Activated CD4-positive, alpha-beta memory T cell treated with anti-CD3 and anti-CD28 coated beads, Interleukin-2, amount 10 ng/mL, durations not matched to agents 7 days and 5 days (primary cell): ENCODE measurements at regions not wholly inside any gene's neighbourhood (a gene's known extent, or its start where the extent isn't known, plus 50 kb on each side); places are given as distances from the start of the nearest gene placed in this dataset.

ENCODE experiments used
- CTCF ChIA-PET: fragments of 350-600 bp; sonication (Branson Sonifier 250); formaldehyde crosslinking; loops from one replicate; lab custom pipeline; 2021; ENCODE audit warnings: antibody characterized with exemption, inconsistent platforms; lab: Charles Lee
- POLR2A ChIA-PET: fragments of 350-600 bp; sonication (Branson Sonifier 250); formaldehyde crosslinking; loops from one replicate; lab custom pipeline; 2021; ENCODE audit warnings: antibody characterized with exemption; lab: Charles Lee
- DNase-seq: peaks from one replicate; pipeline ENCODE4 v3.0.0-alpha.2; 2020
- H3K27ac Mint-ChIP-seq: one replicate; pipeline ENCODE4 v1.8.0; 2021; ENCODE audit warnings: mild to moderate bottlenecking, mixed read lengths
- H3K27me3 Mint-ChIP-seq: one replicate; pipeline ENCODE4 v1.8.0; 2021; ENCODE audit warnings: mixed read lengths
- H3K36me3 Mint-ChIP-seq: one replicate; pipeline ENCODE4 v1.8.0; 2021; ENCODE audit warnings: low read depth, mixed read lengths
- H3K4me1 Mint-ChIP-seq: one replicate; pipeline ENCODE4 v1.8.0; 2021; ENCODE audit warnings: mixed read lengths
- H3K4me3 Mint-ChIP-seq: one replicate; pipeline ENCODE4 v1.8.0; 2021; ENCODE audit warnings: mild to moderate bottlenecking, mixed read lengths
- H3K9me3 Mint-ChIP-seq: one replicate; pipeline ENCODE4 v1.8.0; 2021; ENCODE audit warnings: mixed read lengths

DNA sequence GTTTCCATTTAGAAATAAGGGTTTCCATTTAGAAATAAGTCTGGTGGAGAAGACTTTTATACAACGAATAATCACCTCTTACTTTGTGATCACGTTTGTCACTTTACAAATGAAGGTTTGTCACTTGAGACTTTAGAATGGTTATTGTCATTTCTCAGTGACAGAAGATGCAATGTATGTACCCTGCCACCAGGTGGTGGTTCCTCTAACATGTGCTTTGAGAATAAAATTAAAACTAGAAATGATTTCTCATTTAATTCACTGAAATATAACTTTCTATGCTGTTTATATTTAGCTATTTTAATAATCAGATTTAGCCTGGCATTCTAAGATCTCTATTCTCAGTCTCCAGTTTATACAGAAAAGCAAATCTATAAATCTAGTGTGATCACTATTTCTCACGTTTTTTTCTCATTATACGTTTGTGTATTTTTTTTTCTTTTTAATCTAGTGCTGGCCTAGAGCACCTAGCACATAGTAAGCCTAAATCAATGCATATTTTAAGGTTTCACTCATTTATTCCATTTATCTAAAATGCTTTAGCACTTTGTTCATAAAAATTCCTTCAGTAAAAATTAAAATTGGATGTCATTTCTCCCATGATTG lies 57.4 kb upstream of the TFAP2D start:
- no peak for DNase-seq
- no peaks in the 10 kb centered on the region for H3K4me1 Mint-ChIP-seq
- POLR2A ChIA-PET = no interaction called here
- H3K9me3 Mint-ChIP-seq = peaks cover 2% of the 10 kb centered on the region
- H3K36me3 Mint-ChIP-seq = no peaks in the 10 kb centered on the region
- H3K27ac Mint-ChIP-seq = no peak overlapping the region
- CTCF ChIA-PET = no interaction called here
- no peaks in the 10 kb centered on the region for H3K27me3 Mint-ChIP-seq
- no peak overlapping the region for H3K4me3 Mint-ChIP-seq

DNA sequence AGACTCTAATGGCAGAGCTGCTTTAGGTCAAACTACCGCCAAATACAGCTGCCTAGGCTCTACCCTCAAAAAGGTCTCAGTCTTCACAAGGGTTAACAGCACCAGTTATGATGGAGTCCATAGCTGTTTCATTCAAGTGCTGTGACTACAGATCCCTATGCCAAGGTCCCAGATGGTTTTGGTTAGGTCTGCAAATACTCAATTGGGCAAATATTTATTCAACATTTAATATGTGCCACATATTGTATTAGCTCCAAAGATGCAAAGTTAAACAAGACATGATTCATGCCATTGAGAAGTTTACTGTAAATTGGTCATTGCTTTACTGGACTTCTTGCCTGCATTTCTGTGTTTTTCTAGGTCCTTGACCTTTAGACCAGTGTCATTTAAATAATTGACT lies 55.8 kb upstream of the TFAP2D start:
- Mint-ChIP-seq H3K4me3 (no peak overlapping the region), H3K9me3 (peaks cover 2% of the 10 kb centered on the region), H3K4me1 (no peaks in the 10 kb centered on the region), H3K36me3 (no peaks in the 10 kb centered on the region), H3K27ac (no peak overlapping the region), H3K27me3 (no peaks in the 10 kb centered on the region)
- CTCF ChIA-PET = interaction anchor here (1.5 kb wide), 1 partner anchor 136 kb away, joined by 4 read pairs; no protein-coding TSS in a partner anchor
- DNase-seq = no peak
- POLR2A ChIA-PET = no interaction called here

DNA sequence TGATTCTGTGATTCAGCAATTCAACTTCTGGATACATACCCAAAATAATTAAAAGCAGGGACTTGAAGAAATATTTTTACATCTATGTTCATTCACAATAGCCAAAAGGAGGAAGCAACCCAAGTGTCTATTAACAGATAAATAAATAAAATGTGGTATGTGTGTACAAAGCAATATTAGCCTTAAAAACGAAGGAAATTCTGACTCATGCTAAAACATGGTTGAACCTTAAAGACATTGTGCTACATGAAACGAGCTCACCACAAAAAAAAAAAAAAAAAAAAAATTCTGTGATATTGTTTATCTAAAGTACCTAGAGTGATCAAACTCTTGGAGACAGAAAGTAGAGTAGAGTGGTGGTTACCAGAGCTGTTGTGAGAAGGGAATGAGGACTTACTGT lies 54.8 kb upstream of the TFAP2D start:
- Mint-ChIP-seq H3K27ac (no peak overlapping the region), H3K27me3 (no peaks in the 10 kb centered on the region), H3K4me1 (no peaks in the 10 kb centered on the region), H3K36me3 (no peaks in the 10 kb centered on the region), H3K4me3 (no peak overlapping the region), H3K9me3 (peaks cover 2% of the 10 kb centered on the region)
- CTCF ChIA-PET = no interaction called here
- DNase-seq = no peak
- POLR2A ChIA-PET = no interaction called here

DNA sequence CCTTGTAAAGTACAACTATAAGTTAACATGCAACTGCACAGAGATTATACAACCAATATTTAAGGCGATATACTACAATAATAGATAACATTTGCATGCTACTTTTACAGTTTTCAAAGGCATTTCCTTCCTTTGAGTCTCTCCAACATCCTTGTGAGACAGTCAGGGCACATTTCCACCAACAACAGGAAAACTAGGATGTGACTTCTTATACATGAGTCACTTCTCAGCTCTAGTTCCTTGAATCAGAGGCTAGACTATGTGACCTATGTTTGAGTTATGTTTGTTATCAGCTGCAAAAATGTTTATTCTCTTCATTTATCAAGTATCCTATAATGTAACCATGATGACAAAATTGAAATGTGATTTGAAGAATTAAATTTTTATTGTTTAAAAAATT lies 51.7 kb upstream of the TFAP2D start:
- Mint-ChIP-seq H3K4me3 (no peak overlapping the region), H3K9me3 (peaks cover 2% of the 10 kb centered on the region), H3K36me3 (no peaks in the 10 kb centered on the region), H3K27me3 (no peaks in the 10 kb centered on the region), H3K27ac (no peak overlapping the region), H3K4me1 (no peaks in the 10 kb centered on the region)
- ChIA-PET CTCF (no interaction called here), POLR2A (no interaction called here)
- no peak for DNase-seq
